HFFc6 (cell line): ENCODE measurements at regions not wholly inside any gene's neighbourhood (a gene's known extent, or its start where the extent isn't known, plus 50 kb on each side); places are given as distances from the start of the nearest gene placed in this dataset.

Source experiments
- DNase-seq: peaks from one replicate; pipeline ENCODE4 v3.0.0-alpha.2; 2018
- H3K27ac Mint-ChIP-seq: 2 replicates; pipeline ENCODE4 v1.8.0; 2020; ENCODE audit warnings: mild to moderate bottlenecking, mixed read lengths
- H3K27me3 Mint-ChIP-seq: 2 replicates; pipeline ENCODE4 v1.8.0; 2021; ENCODE audit warnings: mild to moderate bottlenecking, moderate library complexity, mixed read lengths; ENCODE audit not compliant: insufficient read depth
- H3K36me3 Mint-ChIP-seq: 2 replicates; pipeline ENCODE4 v1.8.0; 2021; ENCODE audit warnings: low read depth, mixed read lengths
- H3K4me1 Mint-ChIP-seq: 2 replicates; pipeline ENCODE4 v1.8.0; 2020; ENCODE audit warnings: low read depth, mixed read lengths
- H3K4me3 Mint-ChIP-seq: 2 replicates; pipeline ENCODE4 v1.8.0; 2020; ENCODE audit warnings: mild to moderate bottlenecking, moderate library complexity, mixed read lengths
- H3K9me3 Mint-ChIP-seq: 2 replicates; pipeline ENCODE4 v1.8.0; 2020; ENCODE audit warnings: mild to moderate bottlenecking, mixed read lengths
- CTCF ChIP-seq: fragments of 200-600 bp; sonication (generic); IDR thresholded peaks from 2 replicates; pipeline ENCODE4 v1.5.0; 2021; ENCODE audit warnings: antibody characterized with exemption, mild to moderate bottlenecking

GRCh38 chr7:125241548-125241947 is 311.9 kb upstream of the POT1 start:
- H3K27ac Mint-ChIP-seq: no peak overlapping the region
- no peaks in the 10 kb centered on the region for H3K36me3 Mint-ChIP-seq
- DNase-seq: no peak
- no peak for TF ChIP-seq CTCF
- no peak overlapping the region for H3K4me3 Mint-ChIP-seq
- no peaks in the 10 kb centered on the region for H3K4me1 Mint-ChIP-seq
- peaks cover 25% of the 10 kb centered on the region for H3K9me3 Mint-ChIP-seq
- no peaks in the 10 kb centered on the region; the same call in 1 of the 2 replicates for H3K27me3 Mint-ChIP-seq

GRCh38 chr7:125222596-125222995 is 293.0 kb upstream of the POT1 start:
- H3K4me1 Mint-ChIP-seq: no peaks in the 10 kb centered on the region
- H3K27ac Mint-ChIP-seq: no peak overlapping the region
- no peaks in the 10 kb centered on the region; the same call in 1 of the 2 replicates for H3K27me3 Mint-ChIP-seq
- TF ChIP-seq CTCF: no peak
- H3K36me3 Mint-ChIP-seq: no peaks in the 10 kb centered on the region; the same call in 1 of the 2 replicates
- peaks cover 16% of the 10 kb centered on the region for H3K9me3 Mint-ChIP-seq
- DNase-seq: no peak
- H3K4me3 Mint-ChIP-seq: no peak overlapping the region

- TF ChIP-seq CTCF: no peak
- Mint-ChIP-seq H3K9me3 (peaks cover 28% of the 10 kb centered on the region), H3K27ac (no peak overlapping the region), H3K4me3 (no peak overlapping the region), H3K4me1 (no peaks in the 10 kb centered on the region), H3K36me3 (no peaks in the 10 kb centered on the region; the same call in 1 of the 2 replicates), H3K27me3 (no peaks in the 10 kb centered on the region; the same call in 1 of the 2 replicates)
- DNase-seq: no peak
These were observed 288.5 kb upstream of the POT1 start for GRCh38 chr7:125218076-125218475.

- H3K36me3 Mint-ChIP-seq: no peaks in the 10 kb centered on the region
- H3K4me1 Mint-ChIP-seq: no peaks in the 10 kb centered on the region
- H3K27me3 Mint-ChIP-seq: no peaks in the 10 kb centered on the region
- no peak for TF ChIP-seq CTCF
- no peak overlapping the region for H3K27ac Mint-ChIP-seq
- H3K4me3 Mint-ChIP-seq: no peak overlapping the region
- DNase-seq: no peak
- H3K9me3 Mint-ChIP-seq: peaks cover 33% of the 10 kb centered on the region
These were observed 271.4 kb upstream of the POT1 start for GRCh38 chr7:125201002-125201401.

- Mint-ChIP-seq H3K4me3 (no peak overlapping the region), H3K27me3 (no peaks in the 10 kb centered on the region), H3K9me3 (peaks cover 40% of the 10 kb centered on the region), H3K4me1 (no peaks in the 10 kb centered on the region), H3K27ac (no peak overlapping the region), H3K36me3 (no peaks in the 10 kb centered on the region)
- DNase-seq: no peak
- TF ChIP-seq CTCF: no peak
These were observed 268.2 kb upstream of the POT1 start for GRCh38 chr7:125197731-125198393.
